Natural killer cell treated with Interleukin-12 subunit alpha and Interleukin-12 subunit beta and Interleukin-15 and Interleukin-18, amount 100 ng/mL, for 72 hours (primary cell): ENCODE measurements at regions not wholly inside any gene's neighbourhood (a gene's known extent, or its start where the extent isn't known, plus 50 kb on each side); places are given as distances from the start of the nearest gene placed in this dataset.

Source experiments
- ATAC-seq, 2 donors: fragments of 150-1000 bp; cut with Tn5 transposase in 1 of 2; sonication (Bioruptor Pico), chemical (Tn5 transposase) in 1 of 2; 2 replicates each; pipeline ENCODE4 v1.10.0; 2021
- DNase-seq: peaks from one replicate; pipeline ENCODE4 v3.0.0; 2022; ENCODE audit warnings: low spot score
- H3K27ac Mint-ChIP-seq, 2 donors: 1 replicate in 1 of 2; 2 replicates in 1 of 2; pipeline ENCODE4 v1.8.0; 2022; ENCODE audit warnings: mixed read lengths in 2 of 2, mild to moderate bottlenecking in 1 of 2, moderate library complexity in 1 of 2
- H3K27me3 Mint-ChIP-seq, 2 donors: 1 replicate in 1 of 2; 2 replicates in 1 of 2; pipeline ENCODE4 v1.8.0; 2022; ENCODE audit warnings: mixed read lengths in 2 of 2
- H3K36me3 Mint-ChIP-seq: one replicate; pipeline ENCODE4 v1.8.0; 2022; ENCODE audit warnings: mixed read lengths
- H3K4me1 Mint-ChIP-seq, 2 donors: 1 replicate in 1 of 2; 2 replicates in 1 of 2; pipeline ENCODE4 v1.8.0; 2022; ENCODE audit warnings: low read depth in 2 of 2, mixed read lengths in 2 of 2, mild to moderate bottlenecking in 1 of 2
- H3K4me3 Mint-ChIP-seq: one replicate; pipeline ENCODE4 v1.8.0; 2022; ENCODE audit warnings: mixed read lengths
- H3K9me3 Mint-ChIP-seq: 2 replicates; pipeline ENCODE4 v1.8.0; 2022; ENCODE audit warnings: mixed read lengths

DNA sequence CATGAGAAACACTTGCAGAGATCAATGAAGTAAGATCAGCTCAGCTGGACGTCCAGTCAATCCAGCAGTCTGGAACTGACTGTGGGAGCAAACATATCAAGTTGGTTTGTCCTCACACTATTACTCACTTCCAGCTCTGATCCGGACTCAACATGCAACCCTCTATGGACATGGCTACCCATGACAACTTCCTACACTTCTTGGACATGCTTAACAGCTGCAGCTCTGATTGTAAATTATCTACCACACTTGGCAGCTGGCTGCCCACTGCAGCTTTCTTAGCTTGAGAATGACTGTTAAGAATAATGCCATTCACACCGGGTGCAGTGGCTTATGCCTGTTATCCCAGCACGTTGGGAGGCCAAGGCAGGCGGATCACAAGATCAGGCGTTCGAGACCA lies 429.8 kb downstream of the EPHA4 start:
- Mint-ChIP-seq H3K36me3 (no peaks in the 10 kb centered on the region), H3K4me1 (no peaks in the 10 kb centered on the region), H3K27ac (no peak overlapping the region), H3K27me3 (peaks cover 0 to 2% of the 10 kb centered on the region in 2 donors), H3K9me3 (no peaks in the 10 kb centered on the region), H3K4me3 (no peak overlapping the region)
- DNase-seq, result no peak
- no peak for ATAC-seq

DNA sequence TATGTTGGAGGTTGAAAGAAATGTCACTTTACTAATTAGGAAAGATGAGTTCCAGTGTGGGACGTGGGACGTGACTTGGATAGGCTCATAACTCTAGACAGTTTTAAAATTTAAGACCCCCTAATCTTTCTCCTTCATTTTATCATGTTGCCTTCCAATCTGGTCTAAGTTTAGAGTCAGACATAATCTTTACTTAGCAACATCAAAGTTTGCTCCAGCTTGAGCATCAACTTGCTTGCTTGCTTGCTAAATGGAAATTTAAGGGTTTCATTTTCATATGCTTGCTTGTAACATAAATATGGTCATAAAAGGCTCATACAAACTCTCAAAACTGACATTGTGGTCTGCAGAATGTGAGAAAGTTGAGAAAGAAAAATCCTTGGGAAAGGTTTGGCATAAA lies 428.9 kb downstream of the EPHA4 start:
- no peaks in the 10 kb centered on the region for H3K36me3 Mint-ChIP-seq
- H3K9me3 Mint-ChIP-seq, result no peaks in the 10 kb centered on the region
- H3K27ac Mint-ChIP-seq, result no peak overlapping the region
- H3K4me3 Mint-ChIP-seq, result no peak overlapping the region
- no peak for DNase-seq
- peaks cover 0 to 2% of the 10 kb centered on the region in 2 donors for H3K27me3 Mint-ChIP-seq
- ATAC-seq, result no peak
- no peaks in the 10 kb centered on the region for H3K4me1 Mint-ChIP-seq

DNA sequence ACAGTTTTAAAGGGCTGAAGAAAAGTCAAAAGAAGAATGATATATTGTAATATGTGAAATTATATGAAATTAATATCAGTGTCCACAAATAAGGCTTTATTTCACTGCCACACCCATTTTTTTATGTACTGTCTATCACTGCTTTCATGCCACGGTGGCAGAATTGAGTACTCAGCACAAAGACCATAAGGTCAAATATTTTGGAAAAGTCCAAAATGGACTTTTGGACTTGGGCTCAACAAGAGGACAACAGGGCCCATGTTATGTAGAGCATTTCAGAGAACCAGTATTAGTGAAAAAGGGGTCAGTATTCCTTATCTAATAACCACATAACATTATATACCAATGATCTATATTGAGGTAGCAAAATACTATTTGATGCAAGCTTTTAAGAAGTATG lies 427.2 kb downstream of the EPHA4 start:
- H3K4me1 Mint-ChIP-seq, result no peaks in the 10 kb centered on the region
- H3K4me3 Mint-ChIP-seq, result no peak overlapping the region
- DNase-seq (no peak), ATAC-seq (no peak)
- no peaks in the 10 kb centered on the region for H3K9me3 Mint-ChIP-seq
- H3K27me3 Mint-ChIP-seq, result peaks cover 5 to 7% of the 10 kb centered on the region in 2 donors
- H3K27ac Mint-ChIP-seq, result no peak overlapping the region
- no peaks in the 10 kb centered on the region for H3K36me3 Mint-ChIP-seq

DNA sequence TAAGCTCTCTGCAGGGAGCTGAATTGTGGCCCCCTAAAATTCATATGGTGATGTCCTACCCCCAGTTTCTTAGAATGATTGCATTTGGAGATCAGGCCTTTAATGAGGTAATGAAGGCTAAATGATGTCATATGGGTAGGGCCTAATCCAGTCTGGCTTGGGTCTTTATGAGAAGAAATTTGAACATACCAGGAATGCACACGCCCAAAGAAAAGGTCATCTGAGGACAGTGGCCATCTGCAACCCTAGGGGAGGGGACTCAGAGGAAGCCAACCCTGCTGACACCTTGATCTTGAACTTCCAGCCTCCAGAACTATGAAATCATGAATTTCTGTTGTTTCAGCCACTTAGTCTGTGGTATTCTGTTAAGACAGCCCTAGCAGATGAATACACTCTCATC lies 426.7 kb downstream of the EPHA4 start:
- Mint-ChIP-seq H3K9me3 (no peaks in the 10 kb centered on the region), H3K4me3 (no peak overlapping the region)

GRCh38 chr2:221153226-221153625 lies 418.9 kb downstream of the EPHA4 start:
- Mint-ChIP-seq H3K36me3 (no peaks in the 10 kb centered on the region), H3K4me1 (no peaks in the 10 kb centered on the region), H3K4me3 (no peak overlapping the region), H3K9me3 (no peaks in the 10 kb centered on the region), H3K27ac (no peak overlapping the region), H3K27me3 (peaks cover 10 to 21% of the 10 kb centered on the region in 2 donors)
- no peak for ATAC-seq
- DNase-seq, result no peak

More for the DNA sequence above, 426.7 kb downstream of the EPHA4 start:
- H3K36me3 Mint-ChIP-seq, result no peaks in the 10 kb centered on the region
- no peak overlapping the region for H3K27ac Mint-ChIP-seq
- ATAC-seq, result no peak
- peaks cover 5 to 8% of the 10 kb centered on the region in 2 donors for H3K27me3 Mint-ChIP-seq
- DNase-seq, result no peak
- no peaks in the 10 kb centered on the region for H3K4me1 Mint-ChIP-seq

GRCh38 chr2:221154176-221154575 lies 417.9 kb downstream of the EPHA4 start:
- Mint-ChIP-seq H3K27me3 (peaks cover 10 to 21% of the 10 kb centered on the region in 2 donors), H3K27ac (no peak overlapping the region), H3K9me3 (no peaks in the 10 kb centered on the region), H3K4me1 (no peaks in the 10 kb centered on the region), H3K36me3 (no peaks in the 10 kb centered on the region), H3K4me3 (no peak overlapping the region)
- no peak for DNase-seq
- no peak for ATAC-seq

GRCh38 chr2:221156062-221156734 lies 415.9 kb downstream of the EPHA4 start:
- H3K36me3 Mint-ChIP-seq, result no peaks in the 10 kb centered on the region
- ATAC-seq (no peak), DNase-seq (no peak)
- H3K4me1 Mint-ChIP-seq, result no peaks in the 10 kb centered on the region
- H3K9me3 Mint-ChIP-seq, result no peaks in the 10 kb centered on the region
- no peak overlapping the region for H3K4me3 Mint-ChIP-seq
- peaks cover 5 to 8% of the 10 kb centered on the region in 2 donors for H3K27me3 Mint-ChIP-seq
- H3K27ac Mint-ChIP-seq, result no peak overlapping the region

DNA sequence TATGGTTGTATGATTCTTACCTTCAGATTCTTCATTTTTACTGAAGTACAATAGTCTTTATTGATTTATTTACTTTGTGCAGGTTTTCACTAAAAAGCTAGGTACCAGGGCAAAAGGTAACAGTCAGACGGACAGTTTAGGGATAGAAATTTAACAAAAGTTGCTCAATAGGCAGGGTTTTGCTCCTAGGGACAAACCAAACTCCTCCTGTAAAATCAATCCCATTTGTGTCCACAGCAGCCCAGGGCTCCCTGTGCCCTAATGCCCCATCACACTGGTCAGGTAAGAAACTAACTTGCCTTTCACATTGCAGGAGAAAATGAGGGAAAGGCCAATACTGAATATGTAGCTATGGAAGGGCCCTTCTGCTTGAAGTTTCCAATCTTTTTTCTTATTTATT lies 410.9 kb downstream of the EPHA4 start:
- Mint-ChIP-seq H3K9me3 (no peaks in the 10 kb centered on the region), H3K4me3 (no peak overlapping the region), H3K27ac (no peak overlapping the region), H3K36me3 (no peaks in the 10 kb centered on the region), H3K27me3 (peaks cover 5 to 21% of the 10 kb centered on the region in 2 donors), H3K4me1 (no peaks in the 10 kb centered on the region)
- no peak for DNase-seq
- ATAC-seq, result no peak

GRCh38 chr2:221166292-221166691 lies 405.8 kb downstream of the EPHA4 start:
- H3K4me1 Mint-ChIP-seq, result no peaks in the 10 kb centered on the region
- no peaks in the 10 kb centered on the region for H3K9me3 Mint-ChIP-seq
- H3K36me3 Mint-ChIP-seq, result no peaks in the 10 kb centered on the region
- no peak for DNase-seq
- H3K4me3 Mint-ChIP-seq, result no peak overlapping the region
- peaks cover 2 to 18% of the 10 kb centered on the region in 2 donors for H3K27me3 Mint-ChIP-seq
- H3K27ac Mint-ChIP-seq, result no peak overlapping the region
- ATAC-seq, result no peak

DNA sequence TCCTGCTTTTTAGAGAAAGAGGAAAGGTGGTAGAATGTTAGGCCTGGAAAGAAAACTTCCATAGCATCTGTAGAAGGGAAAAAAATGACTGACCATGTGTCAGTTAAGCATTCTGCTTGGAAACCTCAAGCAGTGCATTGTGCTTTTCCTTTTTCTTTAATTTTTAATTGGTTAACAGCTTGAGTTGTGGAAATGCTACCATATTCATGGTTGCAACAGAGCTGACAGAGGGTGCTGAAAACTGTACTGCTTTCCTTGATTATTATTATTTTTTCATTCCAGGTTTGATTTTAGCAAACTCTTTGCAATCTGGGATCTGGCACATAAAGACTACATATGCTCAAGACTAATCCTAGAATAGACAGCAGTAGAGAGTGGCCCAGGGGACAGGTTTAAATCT lies 404.5 kb downstream of the EPHA4 start:
- H3K9me3 Mint-ChIP-seq, result no peaks in the 10 kb centered on the region
- H3K4me1 Mint-ChIP-seq, result no peaks in the 10 kb centered on the region
- H3K27ac Mint-ChIP-seq, result no peak overlapping the region
- no peak overlapping the region for H3K4me3 Mint-ChIP-seq
- no peak for DNase-seq
- no peaks in the 10 kb centered on the region for H3K36me3 Mint-ChIP-seq
- peaks cover 2 to 7% of the 10 kb centered on the region in 2 donors for H3K27me3 Mint-ChIP-seq
- no peak for ATAC-seq

- H3K36me3 Mint-ChIP-seq, result no peaks in the 10 kb centered on the region
- H3K4me3 Mint-ChIP-seq, result no peak overlapping the region
- DNase-seq (no peak), ATAC-seq (no peak)
- no peaks in the 10 kb centered on the region for H3K9me3 Mint-ChIP-seq
- peaks cover 0 to 5% of the 10 kb centered on the region in 2 donors for H3K27me3 Mint-ChIP-seq
- H3K4me1 Mint-ChIP-seq, result no peaks in the 10 kb centered on the region
- no peak overlapping the region for H3K27ac Mint-ChIP-seq
Observed at GRCh38 chr2:221169724-221170123, 402.4 kb downstream of the EPHA4 start.

DNA sequence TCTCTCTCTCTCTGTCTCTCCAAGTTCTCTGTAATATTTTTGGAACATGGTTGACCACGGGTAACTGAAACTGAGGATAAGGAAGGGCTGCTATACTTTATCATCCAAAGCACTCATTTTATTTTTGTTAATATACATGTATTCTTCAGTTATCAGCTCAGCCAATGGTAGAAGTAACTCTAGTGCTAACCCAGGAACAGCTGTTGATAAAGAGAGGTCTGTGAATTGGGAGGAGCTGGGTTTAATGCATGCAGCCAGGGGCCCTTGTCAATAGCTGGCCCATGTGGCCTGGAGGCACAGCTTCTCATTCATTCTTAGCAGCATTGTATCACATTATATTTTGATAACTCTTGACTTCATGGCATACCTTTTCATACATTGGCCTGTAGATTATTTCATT lies 401.6 kb downstream of the EPHA4 start:
- no peak for ATAC-seq
- peaks cover 0 to 5% of the 10 kb centered on the region in 2 donors for H3K27me3 Mint-ChIP-seq
- H3K4me1 Mint-ChIP-seq, result no peaks in the 10 kb centered on the region
- no peaks in the 10 kb centered on the region for H3K36me3 Mint-ChIP-seq
- no peaks in the 10 kb centered on the region for H3K9me3 Mint-ChIP-seq
- H3K4me3 Mint-ChIP-seq, result no peak overlapping the region
- DNase-seq, result no peak
- no peak overlapping the region for H3K27ac Mint-ChIP-seq

DNA sequence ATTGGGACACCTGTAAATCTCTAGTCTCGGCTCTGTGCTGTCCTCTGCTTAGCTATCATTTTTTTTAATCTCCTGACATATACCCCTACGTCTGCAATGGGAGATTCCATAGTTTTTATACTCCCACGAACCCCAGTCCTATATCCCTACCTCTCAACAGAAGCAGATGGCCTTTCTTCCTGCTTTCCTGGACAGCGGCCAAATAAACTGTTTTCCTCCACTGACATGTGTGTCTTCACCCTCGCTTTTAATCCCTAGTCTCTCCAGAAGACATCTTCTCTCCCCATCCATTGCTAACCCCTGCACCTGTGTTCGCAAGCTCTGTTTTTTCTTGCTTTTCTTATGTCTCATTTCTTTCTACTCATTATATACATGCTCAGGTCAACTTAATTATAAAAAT lies 395.4 kb downstream of the EPHA4 start:
- H3K27me3 Mint-ChIP-seq, result peaks cover 8 to 17% of the 10 kb centered on the region in 2 donors

GRCh38 chr2:221178139-221178538 lies 394.0 kb downstream of the EPHA4 start:
- DNase-seq (no peak), ATAC-seq (no peak)
- H3K27ac Mint-ChIP-seq, result no peak overlapping the region
- no peaks in the 10 kb centered on the region for H3K36me3 Mint-ChIP-seq
- H3K4me1 Mint-ChIP-seq, result no peaks in the 10 kb centered on the region
- H3K9me3 Mint-ChIP-seq, result no peaks in the 10 kb centered on the region
- peaks cover 8 to 17% of the 10 kb centered on the region in 2 donors for H3K27me3 Mint-ChIP-seq
- H3K4me3 Mint-ChIP-seq, result no peak overlapping the region

More for the DNA sequence above, 395.4 kb downstream of the EPHA4 start:
- Mint-ChIP-seq H3K4me1 (no peaks in the 10 kb centered on the region), H3K4me3 (no peak overlapping the region), H3K9me3 (no peaks in the 10 kb centered on the region), H3K36me3 (no peaks in the 10 kb centered on the region), H3K27ac (no peak overlapping the region)
- no peak for ATAC-seq
- DNase-seq, result no peak

DNA sequence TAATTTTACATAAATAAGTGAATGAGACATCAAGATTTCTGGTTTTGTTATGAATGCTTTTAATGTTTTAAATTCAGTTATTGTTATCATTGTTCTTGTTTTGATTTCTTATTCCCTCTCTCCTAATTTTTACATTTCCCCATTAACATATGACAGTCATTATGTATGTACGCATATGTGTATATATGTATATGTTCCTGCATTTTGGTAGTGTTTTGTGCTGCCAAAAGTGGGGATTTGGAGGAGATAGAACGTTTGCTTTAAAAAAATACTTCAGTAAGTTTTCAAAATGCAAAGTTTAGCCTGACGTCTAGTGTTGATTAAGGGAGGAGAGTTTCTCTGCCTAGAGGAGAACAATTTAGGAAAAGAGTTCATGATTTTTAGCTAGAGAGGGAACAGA lies 385.2 kb downstream of the EPHA4 start:
- no peak overlapping the region for H3K27ac Mint-ChIP-seq
- ATAC-seq (no peak), DNase-seq (no peak)
- no peaks in the 10 kb centered on the region for H3K36me3 Mint-ChIP-seq
- H3K9me3 Mint-ChIP-seq, result no peaks in the 10 kb centered on the region
- H3K4me1 Mint-ChIP-seq, result no peaks in the 10 kb centered on the region
- H3K27me3 Mint-ChIP-seq, result peaks cover 0 to 8% of the 10 kb centered on the region in 2 donors
- H3K4me3 Mint-ChIP-seq, result no peak overlapping the region
